ENCODE measurements at regions not wholly inside any gene's neighbourhood (a gene's known extent, or its start where the extent isn't known, plus 50 kb on each side); places are given as distances from the start of the nearest gene placed in this dataset.
A peak's percentile ranks its signal among the peaks of the same experiment; 100 is the strongest.

GRCh38 chr13:105412171-105412570 is 1123.3 kb downstream of the EFNB2 start:
- DNase-seq (ENCODE audit: low read depth), result no peak
- no peak overlapping the region for H3K4me3 ChIP-seq (ENCODE audit: low read depth, low read length)
- no peak for TF ChIP-seq CTCF (IDR thresholded peaks at IDR 0.05; ENCODE audit: control insufficient read depth, extremely low read depth, insufficient read depth)

GRCh38 chr13:105410602-105411001 is 1124.9 kb downstream of the EFNB2 start:
- no peak overlapping the region for H3K4me3 ChIP-seq (ENCODE audit: low read depth, low read length)
- DNase-seq (ENCODE audit: low read depth), result no peak
- TF ChIP-seq CTCF (IDR thresholded peaks at IDR 0.05; ENCODE audit: control insufficient read depth, extremely low read depth, insufficient read depth), result 0 out of 2 replicates have a peak, but pooled peaks have one; percentile 23

GRCh38 chr13:105406551-105406950 is 1128.9 kb downstream of the EFNB2 start:
- no peak for DNase-seq (ENCODE audit: low read depth)
- no peak for TF ChIP-seq CTCF (IDR thresholded peaks at IDR 0.05; ENCODE audit: control insufficient read depth, extremely low read depth, insufficient read depth)
- no peak overlapping the region for H3K4me3 ChIP-seq (ENCODE audit: low read depth, low read length)

GRCh38 chr13:105403086-105403485 is 1132.4 kb downstream of the EFNB2 start:
- H3K4me3 ChIP-seq (ENCODE audit: low read depth, low read length), result no peak overlapping the region
- no peak for DNase-seq (ENCODE audit: low read depth)
- TF ChIP-seq CTCF (IDR thresholded peaks at IDR 0.05; ENCODE audit: control insufficient read depth, extremely low read depth, insufficient read depth), result no peak

GRCh38 chr13:105395041-105395440 is 1140.4 kb downstream of the EFNB2 start:
- H3K4me3 ChIP-seq (ENCODE audit: low read depth, low read length), result no peak overlapping the region
- DNase-seq (ENCODE audit: low read depth), result no peak
- no peak for TF ChIP-seq CTCF (IDR thresholded peaks at IDR 0.05; ENCODE audit: control insufficient read depth, extremely low read depth, insufficient read depth)

GRCh38 chr13:105389373-105389772 is 1146.1 kb downstream of the EFNB2 start:
- no peak for DNase-seq (ENCODE audit: low read depth)

More at GRCh38 chr13:105389373-105389772, 1146.1 kb downstream of the EFNB2 start:
- no peak for TF ChIP-seq CTCF (IDR thresholded peaks at IDR 0.05; ENCODE audit: control insufficient read depth, extremely low read depth, insufficient read depth)
- H3K4me3 ChIP-seq (ENCODE audit: low read depth, low read length), result no peak overlapping the region

Data from LNCaP clone FGC (cell line).